Fibroblast of villous mesenchyme (primary cell): ENCODE measurements at regions not wholly inside any gene's neighbourhood (a gene's known extent, or its start where the extent isn't known, plus 50 kb on each side); places are given as distances from the start of the nearest gene placed in this dataset.

Source experiments
- DNase-seq: peaks from one replicate; pipeline ENCODE4 v3.0.0-alpha.2; 2010; ENCODE audit warnings: low read depth
- H3K4me3 ChIP-seq: 2 replicates; pipeline ENCODE4 v1.5.1; 2011; ENCODE audit warnings: low read depth, mild to moderate bottlenecking, low read length
- TF ChIP-seq, protein P1 (sequence below): IDR thresholded peaks from 2 replicates; pipeline ENCODE4 v1.5.1; 2012; ENCODE audit warnings: low read depth, mild to moderate bottlenecking, low read length; ENCODE audit not compliant: insufficient read depth

DNA sequence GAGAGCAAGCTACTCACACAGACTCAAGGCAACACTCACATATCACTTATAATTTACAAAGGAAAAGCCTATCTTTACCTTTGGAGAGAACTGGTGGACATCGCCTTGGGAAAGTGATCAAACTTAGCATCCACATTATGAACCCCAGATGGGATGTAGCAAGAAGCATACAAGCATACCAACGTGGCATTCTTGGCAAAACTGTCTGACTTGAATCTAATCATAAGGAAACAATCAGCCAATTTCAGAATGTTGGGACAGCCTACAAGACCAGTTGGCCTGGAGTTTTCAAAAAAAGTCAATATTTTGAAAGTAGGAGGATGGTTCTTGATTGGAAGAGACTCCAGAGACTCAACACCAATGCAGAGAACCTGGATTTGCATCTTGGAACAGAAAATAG, 79.1 kb upstream of the PMAIP1 start:
- no peak overlapping the region for H3K4me3 ChIP-seq
- TF ChIP-seq, protein P1, sequence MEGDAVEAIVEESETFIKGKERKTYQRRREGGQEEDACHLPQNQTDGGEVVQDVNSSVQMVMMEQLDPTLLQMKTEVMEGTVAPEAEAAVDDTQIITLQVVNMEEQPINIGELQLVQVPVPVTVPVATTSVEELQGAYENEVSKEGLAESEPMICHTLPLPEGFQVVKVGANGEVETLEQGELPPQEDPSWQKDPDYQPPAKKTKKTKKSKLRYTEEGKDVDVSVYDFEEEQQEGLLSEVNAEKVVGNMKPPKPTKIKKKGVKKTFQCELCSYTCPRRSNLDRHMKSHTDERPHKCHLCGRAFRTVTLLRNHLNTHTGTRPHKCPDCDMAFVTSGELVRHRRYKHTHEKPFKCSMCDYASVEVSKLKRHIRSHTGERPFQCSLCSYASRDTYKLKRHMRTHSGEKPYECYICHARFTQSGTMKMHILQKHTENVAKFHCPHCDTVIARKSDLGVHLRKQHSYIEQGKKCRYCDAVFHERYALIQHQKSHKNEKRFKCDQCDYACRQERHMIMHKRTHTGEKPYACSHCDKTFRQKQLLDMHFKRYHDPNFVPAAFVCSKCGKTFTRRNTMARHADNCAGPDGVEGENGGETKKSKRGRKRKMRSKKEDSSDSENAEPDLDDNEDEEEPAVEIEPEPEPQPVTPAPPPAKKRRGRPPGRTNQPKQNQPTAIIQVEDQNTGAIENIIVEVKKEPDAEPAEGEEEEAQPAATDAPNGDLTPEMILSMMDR: no peak
- no peak for DNase-seq

DNA sequence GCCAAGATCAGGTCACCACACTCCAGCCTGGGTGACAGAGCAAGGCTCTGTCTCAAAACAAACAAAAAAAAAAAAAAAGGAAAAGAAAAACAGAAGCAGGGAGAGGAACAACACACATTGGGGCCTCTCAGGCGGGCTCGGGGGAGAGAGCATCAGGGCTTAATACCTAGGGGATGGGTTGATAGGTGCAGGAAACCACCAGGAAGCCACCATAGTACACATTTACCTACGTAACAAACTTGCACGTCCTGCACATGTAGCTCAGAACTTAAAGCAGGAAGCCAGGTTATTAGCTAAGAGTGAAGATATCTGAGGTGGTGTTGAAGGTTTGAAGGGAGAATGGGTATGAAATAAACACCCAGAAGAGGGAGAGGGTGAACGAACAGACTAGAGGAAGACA, 81.0 kb upstream of the PMAIP1 start:
- TF ChIP-seq, protein P1: no peak
- no peak for DNase-seq
- no peak overlapping the region for H3K4me3 ChIP-seq

DNA sequence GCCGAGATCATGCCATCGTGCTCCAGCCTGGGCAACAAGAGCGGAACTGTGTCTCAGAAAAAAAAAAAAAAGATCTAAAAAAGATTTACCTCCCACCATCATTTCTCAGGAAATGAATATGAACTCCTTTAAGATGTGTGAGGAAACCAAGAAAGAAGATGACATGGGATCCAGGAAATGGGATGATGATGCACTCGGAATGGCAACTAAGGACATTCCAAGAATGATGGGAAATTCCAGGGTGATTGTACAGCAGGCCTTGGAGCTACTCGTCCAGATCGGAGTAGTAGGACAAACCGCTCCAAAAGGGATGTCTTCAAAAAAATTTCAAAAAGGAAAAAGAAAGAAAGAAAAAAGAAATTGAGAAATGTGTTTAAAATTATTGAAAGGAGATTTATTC, 84.9 kb upstream of the PMAIP1 start:
- H3K4me3 ChIP-seq: no peak overlapping the region
- DNase-seq: peak; percentile 68
- TF ChIP-seq, protein P1: no peak

DNA sequence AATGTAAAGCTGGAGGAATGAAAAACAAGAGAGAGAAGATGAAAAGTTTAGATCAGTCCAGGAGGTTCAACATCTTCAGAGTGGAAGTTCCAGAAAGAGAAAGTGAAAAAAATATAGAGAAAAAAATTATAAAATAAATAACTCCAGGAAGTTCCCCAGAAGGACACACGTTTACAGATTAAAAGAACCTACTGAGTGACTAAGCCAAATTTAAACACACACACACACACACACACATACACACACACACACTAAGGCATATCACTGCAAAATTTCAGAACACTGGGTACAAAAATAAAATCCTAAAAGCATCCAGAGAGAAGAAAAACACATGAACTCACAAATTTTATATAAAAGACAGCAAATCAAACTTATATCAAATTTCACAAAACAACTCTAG, 85.9 kb upstream of the PMAIP1 start:
- TF ChIP-seq, protein P1: no peak
- H3K4me3 ChIP-seq: no peak overlapping the region
- no peak for DNase-seq

DNA sequence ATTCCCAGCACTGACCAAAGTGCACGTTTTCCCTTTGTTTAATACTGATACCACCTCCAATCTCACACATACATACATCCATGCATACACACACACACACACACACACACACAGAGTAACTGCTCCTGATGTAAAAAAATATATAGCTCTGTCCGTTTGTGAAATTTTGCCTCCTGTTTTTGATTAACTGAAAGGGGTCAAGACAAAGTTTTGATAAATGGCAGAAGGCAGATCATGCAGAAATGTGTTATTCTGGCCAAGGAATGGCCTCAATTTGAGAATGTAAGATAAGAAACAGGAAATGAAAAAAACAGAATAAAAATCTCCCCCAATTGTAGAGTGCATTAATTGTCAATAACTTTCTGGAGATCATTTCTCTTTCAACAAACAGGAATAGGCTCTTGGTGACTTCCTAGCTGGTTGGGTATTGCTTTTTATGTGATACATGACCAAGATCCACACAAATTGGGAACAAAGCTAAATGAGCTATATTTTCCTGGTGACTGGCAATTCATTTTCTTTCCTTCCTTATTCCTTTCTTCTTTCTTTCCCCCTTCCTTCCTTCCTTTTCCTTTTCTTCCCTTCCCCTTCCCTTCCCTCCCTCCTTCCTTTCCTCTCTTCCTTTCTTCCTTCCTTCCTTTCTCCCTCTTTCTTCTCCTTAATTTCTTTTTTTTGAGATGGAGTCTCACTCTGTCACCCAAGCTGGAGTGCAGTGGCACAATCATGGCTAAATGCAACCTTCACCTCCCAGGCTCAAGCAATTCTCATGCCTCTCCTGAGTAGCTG, 88.9 kb upstream of the PMAIP1 start:
- no peak for DNase-seq
- H3K4me3 ChIP-seq: no peak overlapping the region
- TF ChIP-seq, protein P1: no peak

DNA sequence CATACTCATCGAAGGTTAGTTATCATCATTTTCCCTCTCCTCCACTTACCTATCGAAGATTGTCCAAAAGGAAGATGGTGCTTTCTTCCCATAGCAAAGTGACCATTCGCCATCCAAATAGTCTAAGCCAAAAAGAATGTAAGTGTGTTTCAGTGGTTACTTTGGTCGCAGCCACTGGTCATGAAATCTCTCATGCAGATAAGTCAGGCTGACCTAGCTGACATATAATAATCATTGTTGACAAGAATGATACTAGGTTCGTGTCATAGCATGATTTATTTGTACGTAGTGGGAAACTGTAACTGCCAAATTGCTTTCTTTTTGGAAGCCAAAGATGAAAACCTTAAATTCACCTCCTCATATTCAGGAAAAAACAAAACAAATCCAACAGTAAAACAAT, 89.6 kb upstream of the PMAIP1 start:
- no peak for DNase-seq
- TF ChIP-seq, protein P1: no peak

DNA sequence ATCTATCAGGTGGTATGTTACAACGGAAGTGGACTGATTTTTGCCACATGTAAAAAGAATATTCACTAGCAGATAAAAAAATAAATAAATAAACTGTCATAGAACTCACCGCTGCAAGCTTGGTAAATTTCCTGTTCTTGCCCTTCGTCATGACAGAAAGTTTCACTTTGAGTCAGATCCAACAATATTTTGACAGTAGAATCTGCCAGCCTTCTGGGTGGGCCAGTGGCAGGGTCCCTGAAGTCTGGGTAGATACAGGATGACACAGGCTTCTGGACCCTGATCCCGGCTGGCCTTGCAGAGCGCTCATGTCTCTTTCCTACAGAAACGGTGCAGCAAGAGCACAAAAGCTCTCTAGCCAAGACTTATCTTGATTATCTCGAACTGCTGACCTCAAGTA, 97.8 kb upstream of the PMAIP1 start:
- DNase-seq: no peak
- no peak overlapping the region for H3K4me3 ChIP-seq
- TF ChIP-seq, protein P1: no peak

More for the DNA sequence above, 89.6 kb upstream of the PMAIP1 start:
- no peak overlapping the region for H3K4me3 ChIP-seq
